OCI-LY3 (cell line): ENCODE measurements at regions not wholly inside any gene's neighbourhood (a gene's known extent, or its start where the extent isn't known, plus 50 kb on each side); places are given as distances from the start of the nearest gene placed in this dataset.
A peak's percentile ranks its signal among the peaks of the same experiment; 100 is the strongest.
"Not testable (repeated sequence)": the region's sequence is repeated elsewhere in the genome, so short reads cannot be mapped to it uniquely, and the experiment has no call there.

Source experiments
- H2AFZ ChIP-seq: fragments of 200-600, 300-600 bp; shearing (Covaris generic); 2 replicates; pipeline ENCODE4 v1.6.0; 2014; ENCODE audit warnings: antibody characterized with exemption, low read depth, low read length
- H3K27ac ChIP-seq: fragments of 200-600, 300-600 bp; sonication (generic); 2 replicates; pipeline ENCODE4 v1.5.1; 2014; ENCODE audit warnings: mild to moderate bottlenecking, low read length, moderate library complexity, mixed read lengths
- H3K27me3 ChIP-seq: fragments of 200-600, 300-600 bp; sonication (generic); 2 replicates; pipeline ENCODE4 v1.6.1; 2014; ENCODE audit warnings: low read depth, low read length, mixed read lengths
- H3K36me3 ChIP-seq: fragments of 200-600, 300-600 bp; sonication (generic); replicated peaks from 2 replicates; pipeline ENCODE3; 2014; ENCODE audit warnings: low read depth, low read length, mixed read lengths
- H3K4me1 ChIP-seq: fragments of 300-600, 200-600 bp; sonication (generic); 2 replicates; pipeline ENCODE4 v1.6.1; 2014; ENCODE audit warnings: low read length, mixed read lengths
- H3K4me2 ChIP-seq: fragments of 200-600, 300-600 bp; sonication (generic); 2 replicates; pipeline ENCODE4 v1.6.1; 2014; ENCODE audit warnings: low read length, mixed read lengths
- H3K4me3 ChIP-seq: fragments of 300-600, 200-600 bp; sonication (generic); 2 replicates; pipeline ENCODE4 v1.5.1; 2014; ENCODE audit warnings: antibody characterized with exemption, mild to moderate bottlenecking, low read length, moderate library complexity
- H3K79me2 ChIP-seq: fragments of 300-600, 200-600 bp; shearing (Covaris generic); 2 replicates; pipeline ENCODE4 v1.6.1; 2014; ENCODE audit warnings: mild to moderate bottlenecking, low read length, mixed read lengths
- H3K9ac ChIP-seq: fragments of 300-600, 200-600 bp; shearing (Covaris generic); 2 replicates; pipeline ENCODE4 v1.6.0; 2014; ENCODE audit warnings: mild to moderate bottlenecking, low read length, moderate library complexity
- H3K9me3 ChIP-seq: fragments of 200-600, 300-600 bp; shearing (Covaris generic); 2 replicates; pipeline ENCODE4 v1.6.1; 2014; ENCODE audit warnings: low read length, mixed read lengths; ENCODE audit not compliant: insufficient read depth
- H4K20me1 ChIP-seq: fragments of 200-600, 300-600 bp; sonication (generic); 2 replicates; pipeline ENCODE4 v1.6.1; 2016; ENCODE audit warnings: low read length, mixed read lengths; ENCODE audit not compliant: insufficient read depth
- CTCF ChIP-seq: fragments of 200-600, 300-600 bp; sonication (generic); IDR thresholded peaks from 2 replicates; pipeline ENCODE4 v1.5.1; 2014; ENCODE audit warnings: antibody characterized with exemption, low read length, low read depth
- EZH2phosphoT487 ChIP-seq: fragments of 200-600 bp; shearing (Covaris generic); IDR thresholded peaks from 2 replicates; pipeline ENCODE4 v1.6.1; 2018; ENCODE audit warnings: antibody characterized with exemption, mixed run types, low read depth

GRCh38 chrX:93868289-93868965 is 194.4 kb downstream of the FAM133A start:
- Histone ChIP-seq H3K79me2 (no peaks in the 10 kb centered on the region), H3K9ac (no peak overlapping the region), H3K4me3 (no peak overlapping the region), H3K36me3 (no peaks in the 10 kb centered on the region), H2AFZ (no peak overlapping the region), H3K27me3 (no peaks in the 10 kb centered on the region), H3K4me2 (no peak overlapping the region), H3K9me3 (no peaks in the 10 kb centered on the region), H3K4me1 (no peaks in the 10 kb centered on the region), H3K27ac (no peak overlapping the region), H4K20me1 (no peaks in the 10 kb centered on the region)
- TF ChIP-seq CTCF (no peak), EZH2phosphoT487 (no peak)

GRCh38 chrX:93874554-93874953 is 200.5 kb downstream of the FAM133A start:
- Histone ChIP-seq H3K36me3 (no peaks in the 10 kb centered on the region), H3K4me1 (no peaks in the 10 kb centered on the region), H3K9ac (no peak overlapping the region), H3K4me2 (peak overlapping the region; percentile 80), H3K27ac (no peak overlapping the region), H2AFZ (peak overlapping the region; percentile 85), H4K20me1 (no peaks in the 10 kb centered on the region), H3K4me3 (peak overlapping the region; percentile 71), H3K27me3 (no peaks in the 10 kb centered on the region), H3K79me2 (no peaks in the 10 kb centered on the region), H3K9me3 (no peaks in the 10 kb centered on the region)
- peak; percentile 74 for TF ChIP-seq CTCF
- TF ChIP-seq EZH2phosphoT487, result no peak

- H3K79me2 ChIP-seq, result no peaks in the 10 kb centered on the region
- H3K9ac ChIP-seq, result no peak overlapping the region
- H2AFZ ChIP-seq, result no peak overlapping the region
- H3K27me3 ChIP-seq, result no peaks in the 10 kb centered on the region
- no peak overlapping the region for H3K4me2 ChIP-seq
- TF ChIP-seq EZH2phosphoT487, result no peak
- no peak for TF ChIP-seq CTCF
- H4K20me1 ChIP-seq, result no peaks in the 10 kb centered on the region
- H3K27ac ChIP-seq, result no peak overlapping the region
- no peaks in the 10 kb centered on the region for H3K4me1 ChIP-seq
- H3K4me3 ChIP-seq, result no peak overlapping the region
- H3K9me3 ChIP-seq, result no peaks in the 10 kb centered on the region
- no peaks in the 10 kb centered on the region for H3K36me3 ChIP-seq
Observed at GRCh38 chrX:93875621-93876282, 201.7 kb downstream of the FAM133A start.

GRCh38 chrX:93921041-93921440 is 247.0 kb downstream of the FAM133A start:
- not testable (repeated sequence) for H3K27ac ChIP-seq, H3K4me1 ChIP-seq, H3K4me2 ChIP-seq, H3K4me3 ChIP-seq, H3K36me3 ChIP-seq, H4K20me1 ChIP-seq, H3K27me3 ChIP-seq, H3K9ac ChIP-seq, H3K9me3 ChIP-seq, H3K79me2 ChIP-seq, H2AFZ ChIP-seq
